NB4 (cell line): ENCODE measurements at regions not wholly inside any gene's neighbourhood (a gene's known extent, or its start where the extent isn't known, plus 50 kb on each side); places are given as distances from the start of the nearest gene placed in this dataset.

ENCODE experiments used
- MAX ChIP-seq: IDR thresholded peaks from 2 replicates; pipeline ENCODE4 v1.6.1; 2011; ENCODE audit warnings: low read depth, low read length
- POLR2A ChIP-seq: IDR thresholded peaks from 2 replicates; pipeline ENCODE4 v1.6.1; 2011; ENCODE audit warnings: mild to moderate bottlenecking; ENCODE audit not compliant: insufficient read length; ENCODE audit errors: extremely low read depth
- TF ChIP-seq, protein P1 (sequence below): IDR thresholded peaks from one replicate; pipeline ENCODE4 v1.5.1; 2012; ENCODE audit warnings: low read depth, low read length

DNA sequence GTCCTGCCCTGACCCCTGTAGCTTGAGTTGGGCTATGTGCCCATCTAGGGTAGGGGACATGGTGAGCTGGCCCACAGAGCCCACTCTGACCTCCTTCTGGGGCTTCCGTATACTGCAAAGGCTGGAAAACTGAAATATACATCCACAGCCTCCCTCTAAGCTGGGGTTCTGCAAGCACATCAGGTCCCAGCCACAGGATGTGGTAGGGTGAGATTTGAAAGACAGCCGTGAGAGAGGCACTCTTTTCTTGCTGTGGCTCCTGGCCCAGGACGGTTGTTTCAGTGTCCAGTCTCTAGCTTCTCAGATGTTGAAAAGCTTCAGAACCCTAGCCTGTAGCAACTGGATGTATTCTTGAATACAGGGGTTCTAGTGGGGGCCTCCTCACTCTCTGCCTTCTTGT, 60.1 kb upstream of the ADRB1 start:
- TF ChIP-seq, protein P1, sequence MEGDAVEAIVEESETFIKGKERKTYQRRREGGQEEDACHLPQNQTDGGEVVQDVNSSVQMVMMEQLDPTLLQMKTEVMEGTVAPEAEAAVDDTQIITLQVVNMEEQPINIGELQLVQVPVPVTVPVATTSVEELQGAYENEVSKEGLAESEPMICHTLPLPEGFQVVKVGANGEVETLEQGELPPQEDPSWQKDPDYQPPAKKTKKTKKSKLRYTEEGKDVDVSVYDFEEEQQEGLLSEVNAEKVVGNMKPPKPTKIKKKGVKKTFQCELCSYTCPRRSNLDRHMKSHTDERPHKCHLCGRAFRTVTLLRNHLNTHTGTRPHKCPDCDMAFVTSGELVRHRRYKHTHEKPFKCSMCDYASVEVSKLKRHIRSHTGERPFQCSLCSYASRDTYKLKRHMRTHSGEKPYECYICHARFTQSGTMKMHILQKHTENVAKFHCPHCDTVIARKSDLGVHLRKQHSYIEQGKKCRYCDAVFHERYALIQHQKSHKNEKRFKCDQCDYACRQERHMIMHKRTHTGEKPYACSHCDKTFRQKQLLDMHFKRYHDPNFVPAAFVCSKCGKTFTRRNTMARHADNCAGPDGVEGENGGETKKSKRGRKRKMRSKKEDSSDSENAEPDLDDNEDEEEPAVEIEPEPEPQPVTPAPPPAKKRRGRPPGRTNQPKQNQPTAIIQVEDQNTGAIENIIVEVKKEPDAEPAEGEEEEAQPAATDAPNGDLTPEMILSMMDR, result no peak
- TF ChIP-seq MAX (no peak), POLR2A (no peak)
